Gastrocnemius medialis (tissue), 4 donors: ENCODE measurements at regions not wholly inside any gene's neighbourhood (a gene's known extent, or its start where the extent isn't known, plus 50 kb on each side); places are given as distances from the start of the nearest gene placed in this dataset.

Experiments
- ATAC-seq, 2 donors: fragments of 150-250 bp; one replicate each; pipeline ENCODE4 v1.9.1; 2016
- DNase-seq, 2 donors: peaks; one replicate each; pipeline ENCODE4 v3.0.0-alpha.2; 2019
- H3K27ac ChIP-seq, 4 donors: fragments of 200-600 bp; sonication (generic); 1 replicate in 1 of 4; 2 replicates in 3 of 4; pipeline ENCODE4 v1.5.1; 2016 to 2018; ENCODE audit warnings: mild to moderate bottlenecking in 2 of 4, moderate library complexity in 1 of 4
- H3K27me3 ChIP-seq, 3 donors: fragments of 200-600 bp; sonication (generic) in 2 of 3; 1 replicate in 1 of 3; 2 replicates in 2 of 3; pipeline versions ENCODE4 v1.5.1 to v1.6.0; 2016 to 2019; ENCODE audit warnings: mild to moderate bottlenecking in 1 of 3, moderate library complexity in 1 of 3
- H3K36me3 ChIP-seq, 2 donors: fragments of 200-600 bp; sonication (generic) in 1 of 2; one replicate each; pipeline ENCODE4 v1.5.1; 2017 to 2018
- H3K4me1 ChIP-seq, 2 donors: fragments of 200-600 bp; sonication (generic) in 1 of 2; one replicate each; pipeline ENCODE4 v1.5.1; 2016 to 2017; ENCODE audit warnings: mild to moderate bottlenecking in 2 of 2
- H3K4me3 ChIP-seq, 4 donors: fragments of 200-600 bp; sonication (generic) in 3 of 4; 1 replicate in 1 of 4; 2 replicates in 3 of 4; pipeline ENCODE4 v1.5.1; 2016 to 2019; ENCODE audit warnings: mild to moderate bottlenecking in 2 of 4
- H3K9me3 ChIP-seq, 3 donors: fragments of 200-600 bp; sonication (generic) in 2 of 3; 1 replicate in 1 of 3; 2 replicates in 2 of 3; pipeline ENCODE4 v1.5.1; 2016 to 2019
- CTCF ChIP-seq, 5 experiments: fragments of 450-650 bp in 3 of 5; fragments of 200-600 bp in 2 of 5; sonication (generic) in 2 of 5; IDR thresholded peaks in 4 of 5; conservative IDR thresholded peaks in 1 of 5; 1 replicate in 4 of 5; 2 replicates in 1 of 5; pipeline ENCODE4 v1.5.1; 2016 to 2019; ENCODE audit warnings: antibody characterized with exemption in 5 of 5, mild to moderate bottlenecking in 3 of 5, moderate library complexity in 3 of 5
- POLR2A ChIP-seq, 2 donors: fragments of 450-650 bp; IDR thresholded peaks; one replicate each; pipeline ENCODE4 v1.6.1; 2017; ENCODE audit warnings: antibody characterized with exemption in 2 of 2, mild to moderate bottlenecking in 2 of 2, moderate library complexity in 2 of 2
- in situ Hi-C, 4 donors: fragments of 200-750 bp; cut with MboI; loops; one replicate each; pipeline versions ENCODE4 v1.15.0 to v1.8.0; 2017; ENCODE audit warnings: low sequenced_read_pairs in 4 of 4
- intact Hi-C: fragments of 100-400 bp; cut with DNase I; formaldehyde crosslinking; loops from one replicate; pipeline ENCODE4 v1.15.1; 2023; ENCODE audit warnings: low total_unique reads

GRCh38 chr9:109845226-109845625, 65.2 kb downstream of the PALM2AKAP2 start:
- in situ Hi-C loops = no loop called here
- no peak for ATAC-seq
- DNase-seq = no peak

GRCh38 chr9:109846776-109847175, 66.8 kb downstream of the PALM2AKAP2 start:
- no peak for ATAC-seq
- H3K36me3 ChIP-seq = no peaks in the 10 kb centered on the region
- peaks cover 0 to 6% of the 10 kb centered on the region in 2 donors for H3K4me1 ChIP-seq
- in situ Hi-C loops (no loop called here), intact Hi-C loops (no loop called here)
- H3K4me3 ChIP-seq = no peak overlapping the region
- no peak for DNase-seq
- no peak overlapping the region for H3K27ac ChIP-seq
- TF ChIP-seq CTCF (IDR thresholded peaks at IDR 0.05 in 4 of 5, conservative IDR thresholded peaks at IDR 0.05 in 1 of 5) = no peak
- TF ChIP-seq POLR2A (IDR thresholded peaks at IDR 0.05) = no peak
- H3K27me3 ChIP-seq = no peaks in the 10 kb centered on the region
- H3K9me3 ChIP-seq = no peaks in the 10 kb centered on the region

More at GRCh38 chr9:109845226-109845625, 65.2 kb downstream of the PALM2AKAP2 start:
- Histone ChIP-seq H3K9me3 (no peaks in the 10 kb centered on the region), H3K4me3 (no peak overlapping the region), H3K4me1 (peaks cover 0 to 6% of the 10 kb centered on the region in 2 donors), H3K27ac (no peak overlapping the region), H3K27me3 (no peaks in the 10 kb centered on the region), H3K36me3 (no peaks in the 10 kb centered on the region)
- intact Hi-C loops = no loop called here
- no peak for TF ChIP-seq CTCF (IDR thresholded peaks at IDR 0.05 in 4 of 5, conservative IDR thresholded peaks at IDR 0.05 in 1 of 5)
- no peak for TF ChIP-seq POLR2A (IDR thresholded peaks at IDR 0.05)

GRCh38 chr9:109852556-109852955, 72.6 kb downstream of the PALM2AKAP2 start:
- H3K4me1 ChIP-seq = peaks cover 15 to 17% of the 10 kb centered on the region in 2 donors

GRCh38 chr9:109855540-109855939, 75.5 kb downstream of the PALM2AKAP2 start:
- ATAC-seq (no peak), DNase-seq (no peak)
- Histone ChIP-seq H3K36me3 (no peaks in the 10 kb centered on the region), H3K4me1 (peaks cover 15 to 17% of the 10 kb centered on the region in 2 donors), H3K27ac (peak overlapping the region in 1 of 4 donors; percentile 70), H3K27me3 (no peaks in the 10 kb centered on the region), H3K9me3 (no peaks in the 10 kb centered on the region), H3K4me3 (no peak overlapping the region)
- in situ Hi-C loops = no loop called here
- TF ChIP-seq POLR2A (IDR thresholded peaks at IDR 0.05) (no peak), CTCF (IDR thresholded peaks at IDR 0.05 in 4 of 5, conservative IDR thresholded peaks at IDR 0.05 in 1 of 5) (no peak)
- intact Hi-C loops = no loop called here

More at GRCh38 chr9:109852556-109852955, 72.6 kb downstream of the PALM2AKAP2 start:
- Histone ChIP-seq H3K9me3 (no peaks in the 10 kb centered on the region), H3K27ac (no peak overlapping the region), H3K36me3 (no peaks in the 10 kb centered on the region), H3K27me3 (no peaks in the 10 kb centered on the region), H3K4me3 (no peak overlapping the region)
- DNase-seq (no peak), ATAC-seq (no peak)
- TF ChIP-seq POLR2A (IDR thresholded peaks at IDR 0.05) (no peak), CTCF (IDR thresholded peaks at IDR 0.05 in 4 of 5, conservative IDR thresholded peaks at IDR 0.05 in 1 of 5) (no peak)
- intact Hi-C loops (no loop called here), in situ Hi-C loops (no loop called here)

- intact Hi-C loops = no loop called here
- TF ChIP-seq CTCF (IDR thresholded peaks at IDR 0.05 in 4 of 5, conservative IDR thresholded peaks at IDR 0.05 in 1 of 5) = no peak
- no peak for TF ChIP-seq POLR2A (IDR thresholded peaks at IDR 0.05)
- H3K27ac ChIP-seq = peak overlapping the region; percentile 6 to 70 (median 42)
- no peaks in the 10 kb centered on the region for H3K27me3 ChIP-seq
- no peaks in the 10 kb centered on the region for H3K36me3 ChIP-seq
- peak; percentile 33 to 65 for DNase-seq
- no peak overlapping the region for H3K4me3 ChIP-seq
- in situ Hi-C loops = no loop called here
- ATAC-seq = peak; percentile 68 to 92
- H3K4me1 ChIP-seq = peaks cover 15 to 21% of the 10 kb centered on the region in 2 donors
- H3K9me3 ChIP-seq = no peaks in the 10 kb centered on the region
These were observed 76.8 kb downstream of the PALM2AKAP2 start for GRCh38 chr9:109856785-109857184.
